ENCODE measurements at regions not wholly inside any gene's neighbourhood (a gene's known extent, or its start where the extent isn't known, plus 50 kb on each side); places are given as distances from the start of the nearest gene placed in this dataset.

- DNase-seq (ENCODE audit: low read depth) = no peak
These were observed 51.7 kb upstream of the GSE1 start for GRCh38 chr16:85561248-85562092.

- no peak for DNase-seq (ENCODE audit: low read depth)
These were observed 50.9 kb upstream of the GSE1 start for GRCh38 chr16:85562093-85562786.

- no peak for DNase-seq (ENCODE audit: low read depth)
These were observed 50.1 kb upstream of the GSE1 start for GRCh38 chr16:85563034-85563433.

Measured in fibroblast of the conjunctiva (primary cell).